ENCODE measurements at regions not wholly inside any gene's neighbourhood (a gene's known extent, or its start where the extent isn't known, plus 50 kb on each side); places are given as distances from the start of the nearest gene placed in this dataset.

GRCh38 chr1:30511991-30512913, 211.1 kb downstream of the MATN1 start:
- no peak for DNase-seq

- DNase-seq, result no peak
These were observed 211.8 kb downstream of the MATN1 start for GRCh38 chr1:30511563-30511962.

- DNase-seq, result no peak
These were observed 212.3 kb downstream of the MATN1 start for GRCh38 chr1:30511106-30511505.

- DNase-seq, result no peak
These were observed 213.7 kb downstream of the MATN1 start for GRCh38 chr1:30509670-30510069.

GRCh38 chr1:30508611-30509010, 214.8 kb downstream of the MATN1 start:
- no peak for DNase-seq

- DNase-seq, result no peak
These were observed 215.3 kb downstream of the MATN1 start for GRCh38 chr1:30508175-30508448.

GRCh38 chr1:30507401-30508174, 215.8 kb downstream of the MATN1 start:
- no peak for DNase-seq

- DNase-seq, result no peak
These were observed 216.4 kb downstream of the MATN1 start for GRCh38 chr1:30507016-30507312.

GRCh38 chr1:30506291-30507015, 216.9 kb downstream of the MATN1 start:
- no peak for DNase-seq

- DNase-seq, result no peak
These were observed 217.5 kb downstream of the MATN1 start for GRCh38 chr1:30505853-30506252.

- no peak for DNase-seq
These were observed 230.9 kb downstream of the MATN1 start for GRCh38 chr1:30492451-30492850.

GRCh38 chr1:30491831-30492230, 231.6 kb downstream of the MATN1 start:
- DNase-seq, result no peak

GRCh38 chr1:30490554-30491053, 232.8 kb downstream of the MATN1 start:
- no peak for DNase-seq

GRCh38 chr1:30489737-30490389, 233.5 kb downstream of the MATN1 start:
- no peak for DNase-seq

- no peak for DNase-seq
These were observed 235.0 kb downstream of the MATN1 start for GRCh38 chr1:30488324-30488913.

GRCh38 chr1:30487042-30487441, 236.3 kb downstream of the MATN1 start:
- no peak for DNase-seq

GRCh38 chr1:30485072-30485471, 238.3 kb downstream of the MATN1 start:
- no peak for DNase-seq

- DNase-seq, result no peak
These were observed 238.7 kb downstream of the MATN1 start for GRCh38 chr1:30484668-30485067.

GRCh38 chr1:30479575-30479974, 243.8 kb downstream of the MATN1 start:
- DNase-seq, result no peak

- no peak for DNase-seq
These were observed 244.4 kb downstream of the MATN1 start for GRCh38 chr1:30478799-30479563.

- DNase-seq, result no peak
These were observed 245.1 kb downstream of the MATN1 start for GRCh38 chr1:30478283-30478682.

- DNase-seq, result no peak
These were observed 245.8 kb downstream of the MATN1 start for GRCh38 chr1:30477588-30477987.

Data from central memory CD4-positive, alpha-beta T cell (primary cell).